ENCODE measurements at regions not wholly inside any gene's neighbourhood (a gene's known extent, or its start where the extent isn't known, plus 50 kb on each side); places are given as distances from the start of the nearest gene placed in this dataset.

DNA sequence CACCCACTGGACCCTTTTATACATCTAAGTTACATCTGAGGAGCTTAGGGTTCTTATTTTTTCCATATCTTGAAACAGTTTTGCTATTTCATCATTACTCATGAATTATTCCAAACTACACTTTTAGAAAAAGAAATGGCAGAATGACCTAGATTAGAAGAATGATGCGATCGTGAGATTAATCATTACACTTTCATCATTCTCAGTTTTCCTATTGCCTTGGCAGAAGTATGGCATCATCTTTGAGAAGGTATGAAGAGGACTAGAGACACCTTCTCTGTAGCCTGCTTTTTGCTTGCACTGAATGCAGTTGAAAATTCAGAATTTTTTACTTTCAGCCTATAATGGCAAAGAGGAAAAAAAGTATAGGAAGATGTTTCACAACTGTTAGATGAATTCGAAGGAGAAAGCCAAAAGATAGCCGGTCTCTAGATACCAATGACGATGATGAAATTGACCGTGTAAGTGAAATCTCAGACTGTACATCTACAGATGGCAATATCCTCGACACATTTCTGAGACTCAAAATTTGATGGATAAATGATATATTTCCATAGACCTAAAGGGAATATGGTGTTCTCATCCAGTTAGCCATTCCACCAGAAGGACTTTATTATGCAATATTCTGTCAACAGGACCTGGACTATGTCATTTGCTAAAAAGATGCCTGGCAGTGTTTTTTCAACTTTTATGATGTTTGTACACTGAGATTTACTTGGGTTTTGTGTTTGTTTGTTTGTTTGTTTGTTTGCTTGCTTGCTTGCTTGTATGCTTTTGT is 191.8 kb downstream of the TOMM20 start:
- no peak for DNase-seq (ENCODE audit: low read depth in 2 of 2)

DNA sequence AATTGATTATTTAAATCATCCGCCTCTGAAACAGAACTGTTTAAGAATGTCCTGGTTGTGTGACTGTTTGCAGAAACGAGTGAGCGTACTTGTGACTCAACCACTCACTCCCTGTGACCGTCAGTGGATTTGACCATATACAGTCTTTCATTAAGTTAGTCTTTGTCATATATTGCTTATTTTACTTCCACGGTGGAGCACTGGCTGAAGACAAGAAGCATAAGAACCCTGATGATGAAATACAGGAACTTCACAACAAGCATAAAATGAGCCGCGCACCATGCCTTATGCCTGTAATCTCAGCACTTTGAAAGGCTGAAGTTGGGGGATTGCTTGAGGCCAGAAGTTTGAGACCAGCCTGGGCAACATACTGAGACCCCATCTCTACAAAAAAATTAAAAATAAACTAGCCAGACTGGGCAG is 194.0 kb downstream of the TOMM20 start:
- no peak for DNase-seq (ENCODE audit: low read depth in 2 of 2)

DNA sequence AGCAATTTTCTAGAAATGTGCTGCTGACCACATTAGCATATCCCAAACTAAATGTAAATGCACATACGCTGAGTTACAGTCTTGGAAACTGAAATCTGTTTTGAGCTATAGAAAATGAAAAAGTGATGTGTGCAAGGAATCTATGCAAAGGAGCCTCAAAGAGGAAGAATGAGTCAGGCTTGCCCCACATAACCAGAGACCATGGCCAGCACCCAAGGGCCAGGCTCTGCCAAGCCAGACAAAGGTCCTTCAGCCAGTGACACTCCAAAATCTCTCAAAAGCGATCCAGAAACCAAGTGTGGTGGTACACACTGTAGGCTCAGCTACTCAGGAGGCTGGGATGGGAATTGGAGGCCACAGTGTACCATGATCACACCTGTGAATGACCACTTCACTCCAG is 195.2 kb downstream of the TOMM20 start:
- DNase-seq (ENCODE audit: low read depth in 2 of 2), result no peak

DNA sequence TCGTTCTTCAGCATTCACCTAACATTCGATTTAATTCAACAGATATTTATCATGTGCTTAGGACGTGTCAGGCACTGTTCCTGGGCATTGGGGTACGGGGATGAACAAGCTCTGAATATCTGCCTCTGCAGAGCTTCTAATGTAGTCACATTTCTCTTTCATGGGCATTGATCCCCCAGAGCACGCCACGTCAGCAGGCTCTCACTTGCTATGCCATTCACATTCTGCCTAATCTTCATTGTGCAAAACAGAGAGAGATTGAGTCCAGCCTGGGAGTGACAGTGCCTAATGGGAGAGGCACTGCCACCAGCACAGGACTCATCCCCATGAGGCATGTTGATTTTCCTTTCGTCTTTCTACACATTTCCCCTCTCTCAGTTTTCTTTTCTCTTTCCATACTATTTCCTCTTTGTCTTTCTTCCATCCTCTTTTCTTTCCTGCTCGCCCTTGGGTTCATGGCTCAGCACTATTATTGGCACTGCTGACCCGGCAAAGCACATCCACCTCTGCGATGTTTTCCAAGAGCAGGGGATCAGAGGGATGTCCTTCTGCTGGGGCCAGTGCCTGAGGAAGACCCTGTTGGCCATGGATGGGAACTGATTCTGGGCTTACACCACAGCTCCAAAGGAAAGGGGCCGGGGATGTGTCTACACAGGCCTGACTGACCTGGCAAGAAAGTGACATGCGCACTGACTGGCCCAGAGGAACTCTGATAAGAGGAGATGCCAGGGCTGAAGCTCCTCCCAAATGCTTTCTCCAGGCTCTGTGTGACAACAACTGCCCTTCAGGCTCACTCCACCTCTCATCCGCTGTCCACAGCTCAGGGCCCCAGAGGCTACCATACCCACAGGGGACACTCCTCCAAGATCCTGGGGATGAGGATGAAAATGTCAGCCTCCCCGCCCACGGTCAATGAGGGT is 195.9 kb downstream of the TOMM20 start:
- DNase-seq (ENCODE audit: low read depth in 2 of 2), result no peak

DNA sequence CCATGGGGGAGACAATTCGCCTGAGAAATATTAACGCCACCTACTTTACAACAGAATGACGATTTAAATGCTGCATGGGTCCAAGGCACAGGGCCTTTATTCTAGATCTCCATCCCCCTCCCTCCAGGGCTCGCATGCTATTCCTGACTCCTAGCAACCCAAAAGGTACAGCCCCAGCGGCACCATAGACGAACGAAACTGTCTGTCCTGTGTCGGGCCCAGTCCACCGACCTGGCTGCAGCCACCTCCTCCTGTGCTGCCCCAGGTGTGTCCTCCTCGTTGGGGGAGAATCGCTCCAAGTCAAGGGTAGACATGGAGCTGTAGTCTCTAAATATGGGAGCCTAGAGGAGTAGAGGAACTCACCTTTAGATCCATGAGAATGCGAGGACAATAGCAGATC is 196.5 kb downstream of the TOMM20 start:
- DNase-seq (ENCODE audit: low read depth in 2 of 2), result no peak

DNA sequence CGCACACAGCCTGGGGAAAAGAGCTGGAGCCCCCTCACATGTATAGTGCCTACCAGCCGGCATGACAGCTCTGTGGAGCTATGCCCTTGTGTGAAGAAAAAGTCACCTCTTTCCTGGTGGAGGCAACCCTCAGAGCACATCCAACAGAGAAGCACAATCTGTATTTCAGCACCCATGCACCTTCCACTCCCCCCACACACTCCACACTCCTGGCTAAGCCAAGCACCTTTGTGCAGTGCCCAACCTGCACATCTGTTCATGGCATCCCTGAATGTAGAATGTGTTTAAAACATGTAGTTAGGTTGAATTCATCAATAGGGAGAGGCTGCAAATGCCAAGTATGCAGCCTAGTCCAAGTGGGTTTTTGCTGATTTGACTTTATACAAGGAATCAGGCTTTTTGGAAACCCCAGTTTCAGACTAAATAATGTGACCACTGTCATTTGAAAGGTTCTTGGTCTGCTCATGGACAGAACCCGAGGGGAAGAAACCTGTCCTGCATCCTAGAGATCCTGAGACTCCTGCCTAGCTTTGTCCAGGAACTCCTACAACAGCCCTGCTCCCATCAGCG is 197.1 kb downstream of the TOMM20 start:
- DNase-seq (ENCODE audit: low read depth in 2 of 2), result no peak

DNA sequence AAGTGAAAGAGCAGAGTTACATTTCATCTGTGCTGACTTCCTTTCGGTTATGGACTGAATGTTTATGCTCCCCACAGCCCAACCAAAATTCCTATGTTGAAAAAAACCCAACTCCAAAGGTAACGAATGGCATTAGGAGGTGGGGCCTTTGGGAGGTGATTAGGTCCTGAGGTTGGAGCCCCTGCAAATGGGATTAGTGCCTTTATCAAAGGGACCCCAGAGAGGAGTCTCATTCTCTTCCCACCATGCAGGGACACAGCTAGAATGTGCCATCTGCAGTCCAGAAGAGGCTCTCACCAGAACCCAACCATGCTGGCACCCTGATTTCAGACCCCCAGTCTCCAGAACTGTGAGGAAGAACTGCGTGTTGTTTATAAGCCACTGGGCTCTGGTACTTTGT is 199.3 kb downstream of the TOMM20 start:
- DNase-seq (ENCODE audit: low read depth in 2 of 2), result no peak

DNA sequence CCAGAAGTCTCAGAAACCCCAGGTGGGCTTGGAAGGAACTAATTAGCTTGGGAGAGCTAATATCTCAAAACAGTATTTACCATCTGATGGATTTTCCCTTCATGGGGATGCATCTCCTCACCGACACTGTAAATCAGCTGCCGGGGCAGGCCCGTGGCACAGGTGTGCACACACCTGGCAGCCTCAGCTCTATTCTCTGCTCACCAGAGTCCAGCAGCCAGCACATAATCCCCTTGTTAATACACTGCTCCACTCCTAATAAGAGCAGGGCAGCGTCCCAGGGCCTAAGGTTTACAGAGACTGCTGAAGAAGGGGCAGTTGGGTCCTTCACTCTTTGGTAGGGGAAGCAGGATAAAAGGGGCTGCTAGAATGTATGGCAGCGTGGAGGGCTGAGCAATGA is 200.0 kb downstream of the TOMM20 start:
- no peak for DNase-seq (ENCODE audit: low read depth in 2 of 2)

DNA sequence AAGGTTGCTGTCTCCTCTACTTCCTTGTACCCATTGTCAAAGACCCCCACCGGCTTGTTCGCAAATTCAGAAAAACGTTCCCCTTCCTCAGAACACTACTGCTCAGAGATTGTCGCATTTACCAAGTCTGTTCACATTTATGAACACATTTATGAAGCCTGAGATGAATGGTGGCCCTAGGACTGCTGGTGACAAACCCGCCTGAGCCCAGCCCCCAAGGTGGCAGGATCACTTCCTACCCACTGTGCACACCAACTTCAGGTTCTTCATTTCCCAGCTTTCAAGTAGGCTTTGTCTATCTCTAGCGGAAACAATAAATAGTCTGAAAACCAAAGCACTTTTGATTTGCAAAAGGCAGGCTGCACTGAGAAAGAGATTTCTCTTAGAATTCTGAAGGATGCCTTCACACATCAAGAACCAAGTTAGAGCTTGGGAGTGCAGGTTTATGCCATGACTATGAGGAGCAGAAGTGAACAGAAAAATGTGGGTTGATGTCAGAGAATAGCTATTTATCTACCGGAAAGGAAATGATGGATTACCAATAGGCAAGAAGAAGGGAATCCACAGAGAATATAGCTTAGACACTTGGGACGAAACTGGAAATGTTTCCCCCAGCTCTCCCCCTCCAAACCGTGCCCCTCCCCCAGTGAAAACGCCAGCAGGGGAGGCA is 200.5 kb downstream of the TOMM20 start:
- DNase-seq (ENCODE audit: low read depth in 2 of 2), result no peak

DNA sequence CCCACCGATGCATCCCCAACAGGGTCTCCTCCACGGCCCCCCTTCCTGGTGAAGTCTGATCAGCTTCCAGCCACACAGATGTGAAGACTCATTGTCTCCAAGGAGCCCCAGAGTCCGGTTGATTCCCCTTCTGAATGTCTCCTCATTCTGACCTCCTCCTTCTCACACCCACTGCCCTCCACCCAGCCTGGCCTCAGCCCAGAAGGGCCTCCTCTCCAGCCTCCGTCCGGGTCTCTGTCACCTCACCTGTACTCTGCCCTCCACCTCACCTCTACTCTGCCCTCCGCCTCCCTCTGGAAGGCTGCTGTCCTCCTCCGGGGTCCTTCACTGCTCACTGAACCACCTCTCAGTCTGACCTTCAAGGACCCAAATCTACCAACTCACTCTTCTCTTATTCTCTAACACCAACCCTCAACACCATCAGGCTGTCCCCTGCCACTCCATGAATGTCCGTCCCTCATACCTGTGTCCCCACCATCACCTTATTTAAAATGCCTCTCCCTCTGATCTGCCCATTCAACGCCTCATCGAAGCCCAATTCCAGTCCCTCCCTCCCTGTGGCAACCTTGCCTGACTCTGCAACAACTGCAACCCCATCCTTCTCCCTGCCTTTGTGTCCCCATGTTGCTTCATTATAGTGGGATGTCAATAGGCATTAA is 201.2 kb downstream of the TOMM20 start:
- no peak for DNase-seq (ENCODE audit: low read depth in 2 of 2)

DNA sequence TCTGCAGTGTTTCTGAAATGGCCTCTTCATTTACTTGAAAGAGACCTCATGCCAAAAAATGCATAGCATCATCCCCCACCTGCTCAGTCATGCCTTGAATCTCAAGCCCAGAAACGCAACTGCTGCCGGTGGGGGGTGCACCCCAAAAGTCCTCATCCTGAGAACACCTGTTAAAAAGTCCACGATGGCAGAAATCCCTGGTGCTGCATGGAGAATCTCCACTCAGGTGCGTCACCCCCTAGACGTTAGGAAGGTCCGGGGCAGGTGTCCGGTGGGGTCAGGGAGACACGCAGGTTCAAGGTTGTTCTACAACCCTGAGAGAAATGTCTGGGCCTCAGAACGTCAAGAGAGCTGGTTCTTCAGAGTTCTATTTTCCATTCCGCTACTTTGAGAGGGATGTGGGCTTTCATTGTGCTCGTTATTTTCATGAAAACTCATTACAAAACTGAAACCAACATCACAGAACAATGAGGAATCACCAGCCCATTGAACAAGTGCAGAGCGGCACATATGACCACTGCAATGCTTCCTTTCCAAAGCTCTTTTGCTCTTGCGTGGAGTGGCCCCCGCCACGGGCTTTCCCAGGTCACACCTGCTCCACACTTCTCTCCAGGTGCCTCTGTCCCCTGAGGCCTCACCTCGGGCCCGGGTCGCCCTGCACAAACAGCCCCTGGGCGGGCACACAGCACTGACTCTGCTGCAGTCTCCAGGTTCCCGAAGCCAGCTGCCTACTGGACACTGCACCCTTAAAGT is 201.9 kb downstream of the TOMM20 start:
- DNase-seq (ENCODE audit: low read depth in 2 of 2), result no peak

DNA sequence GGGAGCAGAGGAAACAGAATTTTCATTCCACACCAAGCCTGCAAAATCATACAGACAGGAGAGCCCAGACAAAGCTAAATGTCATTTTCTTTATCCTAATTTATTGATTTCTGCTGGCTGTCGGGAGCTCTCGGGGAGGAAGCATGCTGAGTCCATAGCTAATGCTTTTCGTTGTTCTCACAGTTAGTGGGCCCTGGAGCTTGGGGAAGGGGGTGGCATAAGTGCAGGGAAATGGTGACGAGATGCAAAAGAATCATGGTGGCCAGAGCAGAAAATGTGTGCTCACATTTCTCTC is 202.4 kb downstream of the TOMM20 start:
- DNase-seq (ENCODE audit: low read depth in 2 of 2), result no peak

DNA sequence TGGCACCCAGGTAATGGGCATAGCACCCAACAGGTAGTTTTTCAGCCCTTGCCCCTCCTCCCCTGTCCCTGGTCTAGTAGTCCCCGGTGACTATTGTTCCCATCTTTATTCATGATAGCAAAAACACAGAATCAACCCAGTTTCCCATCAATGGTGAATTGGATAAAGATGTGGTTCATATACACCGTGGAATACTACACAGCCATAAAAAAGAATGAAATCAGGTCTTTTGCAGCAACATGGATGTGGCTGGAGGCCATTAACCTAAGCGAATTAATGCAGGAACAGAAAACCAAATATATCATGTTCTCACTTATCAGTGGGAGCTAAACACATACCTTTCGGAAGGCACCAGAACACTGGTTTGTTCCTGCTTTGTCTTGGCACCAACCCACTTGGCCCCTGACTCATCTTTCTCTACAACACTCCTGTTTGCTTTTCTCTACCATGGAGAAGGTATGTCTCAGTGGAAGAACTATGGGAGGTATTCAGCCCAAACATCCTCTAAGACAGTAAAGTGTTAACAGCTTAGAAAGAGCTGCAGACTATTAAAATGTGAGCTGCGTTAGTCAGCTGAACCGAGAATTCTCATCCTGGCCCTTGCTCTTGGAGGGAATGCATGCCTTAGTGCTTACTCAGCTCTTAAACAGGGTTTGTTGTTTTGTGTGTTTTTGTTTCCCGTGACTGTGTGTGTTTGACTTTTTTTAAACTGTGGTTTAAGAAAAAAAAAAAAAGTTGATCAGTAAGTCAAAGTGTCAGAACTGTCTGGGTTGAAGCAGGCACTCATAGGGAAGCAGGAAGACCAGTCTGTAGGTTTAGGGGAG is 203.0 kb downstream of the TOMM20 start:
- no peak for DNase-seq (ENCODE audit: low read depth in 2 of 2)

DNA sequence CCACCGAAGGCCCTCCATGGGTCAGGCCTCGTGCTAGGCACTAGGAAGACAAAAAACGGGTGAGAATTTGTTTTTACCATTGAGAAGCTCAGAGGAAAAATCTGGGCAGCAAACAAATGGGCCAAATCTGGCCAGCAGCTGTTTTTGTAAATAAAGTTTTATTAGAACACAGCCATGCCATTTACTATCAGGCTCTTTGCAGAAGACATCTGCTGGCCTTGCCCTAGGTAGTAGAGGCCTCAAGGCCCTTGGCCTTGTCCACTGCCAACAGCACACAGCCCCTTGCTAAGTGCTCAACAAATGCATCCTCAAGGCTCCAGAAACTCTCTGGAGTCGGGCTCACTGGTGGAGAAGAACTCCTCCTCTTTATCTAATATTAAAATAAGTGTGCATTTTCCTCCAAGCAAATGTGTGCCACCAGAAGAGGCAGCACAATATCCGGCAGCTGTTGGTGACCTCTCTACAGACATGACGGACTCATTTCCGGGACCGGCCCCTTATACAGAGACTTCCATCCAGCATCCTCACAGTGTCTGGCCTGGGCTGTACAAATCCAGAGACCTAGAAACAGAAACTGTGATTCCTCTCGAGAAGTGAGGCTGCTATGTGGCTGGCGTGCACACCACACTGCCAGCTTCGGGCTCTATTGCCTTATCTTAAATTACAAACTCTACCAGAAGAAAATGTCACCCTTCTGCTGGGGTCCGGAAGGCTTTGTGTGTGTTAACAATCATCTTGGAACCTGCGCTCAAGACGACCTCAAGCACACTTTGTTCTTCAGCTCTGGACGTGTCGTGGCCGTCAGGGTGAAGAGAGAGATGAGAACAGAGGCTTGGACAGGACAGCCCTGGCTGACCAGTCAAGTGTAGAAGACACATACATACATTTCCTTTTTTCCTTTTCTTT is 203.9 kb downstream of the TOMM20 start:
- DNase-seq (ENCODE audit: low read depth in 2 of 2), result no peak

DNA sequence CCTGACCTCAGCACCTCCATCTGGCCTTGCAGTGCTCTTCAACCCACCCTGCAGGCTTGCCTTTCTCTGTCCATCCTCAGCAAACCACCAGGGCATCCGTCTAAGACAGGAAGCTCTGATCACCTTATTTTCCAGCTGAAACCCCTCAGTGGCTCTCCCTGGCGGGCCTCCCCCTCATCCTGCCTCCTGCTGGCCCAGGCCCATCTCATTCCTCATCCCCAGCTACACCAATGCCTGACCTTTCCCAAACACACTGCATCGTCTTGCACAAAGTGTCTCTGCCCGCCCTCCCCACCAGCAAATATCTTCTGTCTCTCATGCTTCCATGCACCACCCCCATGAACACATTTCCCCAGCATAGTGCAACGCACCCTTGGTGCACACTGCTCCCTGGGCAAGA is 205.0 kb downstream of the TOMM20 start:
- no peak for DNase-seq (ENCODE audit: low read depth in 2 of 2)

DNA sequence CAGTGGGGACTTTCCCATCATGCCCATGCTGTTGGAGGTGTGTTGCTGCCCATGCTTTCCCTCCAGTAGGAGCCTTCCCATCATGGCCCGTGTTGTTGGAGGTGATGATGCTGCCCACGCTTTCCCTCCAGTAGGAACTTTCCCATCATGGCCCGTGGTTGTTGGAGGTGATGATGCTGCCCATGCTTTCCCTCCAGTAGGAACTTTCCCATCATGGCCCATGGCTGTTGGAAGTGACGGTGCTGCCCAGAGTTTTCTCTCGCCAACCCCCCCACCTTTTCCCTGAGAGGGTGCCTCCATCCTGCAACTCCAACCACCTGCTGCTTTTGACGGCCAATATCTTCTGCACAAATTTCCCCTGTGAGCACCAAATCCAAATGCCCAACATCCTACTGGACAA is 205.7 kb downstream of the TOMM20 start:
- no peak for DNase-seq (ENCODE audit: low read depth in 2 of 2)

DNA sequence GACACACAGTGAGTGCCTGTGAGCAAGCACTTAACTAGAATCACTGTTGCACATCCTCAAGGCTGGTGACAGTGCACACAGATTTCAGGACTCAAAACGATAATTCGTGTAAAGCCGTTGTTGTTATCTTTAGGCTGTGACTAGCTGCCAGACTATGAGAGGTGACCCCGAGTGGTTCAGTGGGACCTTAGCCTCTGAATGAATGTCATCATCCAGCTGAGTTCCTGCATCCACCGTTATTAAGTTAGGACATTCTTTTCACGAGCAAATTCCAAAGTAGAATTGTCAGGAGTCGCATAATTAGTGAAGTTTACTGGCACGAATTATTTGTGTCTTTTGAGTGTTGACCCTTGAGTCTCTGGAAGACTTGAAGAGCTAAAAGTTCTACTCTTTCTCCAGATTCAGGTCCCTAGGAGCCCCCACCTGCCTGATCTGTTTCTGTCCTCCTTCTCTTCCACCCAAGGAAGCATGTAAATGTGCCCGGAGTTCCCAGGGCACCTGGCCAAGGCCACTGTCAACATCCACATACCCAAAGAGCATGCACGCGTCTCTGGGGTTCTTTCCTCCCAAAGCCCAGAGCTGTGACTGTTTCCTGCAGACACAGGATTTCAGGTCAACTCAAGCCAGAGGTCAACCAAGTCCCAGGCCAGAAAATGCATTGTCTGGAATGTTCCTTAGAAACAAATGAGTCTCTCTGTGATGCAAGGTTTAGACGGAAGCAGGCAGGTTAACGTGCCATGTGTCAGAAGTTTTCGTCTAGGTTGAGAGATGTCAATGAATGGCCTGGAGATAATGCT is 207.2 kb downstream of the TOMM20 start:
- no peak for DNase-seq (ENCODE audit: low read depth in 2 of 2)

DNA sequence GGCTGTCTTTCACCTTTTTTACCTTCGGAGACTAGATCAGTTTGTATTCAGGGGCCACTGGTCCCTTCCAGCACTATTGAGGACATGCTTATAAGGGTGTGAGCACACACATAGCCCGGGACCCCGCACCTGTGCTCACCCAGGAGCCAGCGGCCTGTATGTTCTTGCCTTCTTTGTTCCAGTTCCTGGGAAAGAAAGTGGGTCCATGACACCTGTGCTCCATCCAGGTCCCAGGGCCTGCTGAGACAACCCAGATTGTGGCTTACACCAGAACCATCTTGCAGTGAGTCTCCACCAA is 207.8 kb downstream of the TOMM20 start:
- no peak for DNase-seq (ENCODE audit: low read depth in 2 of 2)

Measured in activated CD8-positive, alpha-beta memory T cell treated with anti-CD3 and anti-CD28 coated beads for 4 hours (primary cell).